ENCODE measurements at regions not wholly inside any gene's neighbourhood (a gene's known extent, or its start where the extent isn't known, plus 50 kb on each side); places are given as distances from the start of the nearest gene placed in this dataset.

DNA sequence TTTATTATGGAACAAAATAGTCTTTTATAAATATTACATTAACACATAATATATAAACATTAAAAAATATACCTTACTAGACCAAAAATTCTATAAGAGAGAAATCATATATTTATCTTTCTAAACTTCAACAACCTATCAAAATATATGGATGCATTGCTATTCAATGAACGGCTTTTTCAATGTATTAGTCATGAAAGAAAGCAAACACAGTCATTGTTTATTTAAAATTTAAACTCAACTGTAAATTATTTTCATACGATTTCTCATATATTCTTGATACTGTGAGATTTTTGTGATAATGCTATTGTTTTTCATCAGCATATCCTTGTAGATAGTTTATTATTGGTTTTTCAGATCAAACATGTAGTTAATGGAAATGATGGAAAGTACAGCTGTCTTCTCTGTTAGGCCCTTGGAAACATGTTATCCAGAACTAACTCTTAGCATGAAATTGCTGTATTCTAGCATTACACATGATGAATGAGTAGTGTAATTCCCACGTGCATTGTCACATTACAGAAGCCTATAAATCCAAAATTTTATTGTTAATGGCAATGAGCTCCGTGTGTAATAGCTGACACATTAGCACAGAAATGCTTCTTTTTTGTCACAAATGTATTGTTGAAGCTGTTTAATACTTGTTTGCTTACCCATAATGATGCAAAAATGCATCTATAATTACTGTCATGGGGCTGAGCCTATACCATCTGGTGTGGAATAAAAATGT is 1639.9 kb downstream of the SLITRK5 start:
- H3K9me3 ChIP-seq: no peaks in the 10 kb centered on the region
- no peaks in the 10 kb centered on the region for H3K36me3 ChIP-seq
- TF ChIP-seq EP300 (IDR thresholded peaks at IDR 0.05): no peak
- TF ChIP-seq, protein P1, sequence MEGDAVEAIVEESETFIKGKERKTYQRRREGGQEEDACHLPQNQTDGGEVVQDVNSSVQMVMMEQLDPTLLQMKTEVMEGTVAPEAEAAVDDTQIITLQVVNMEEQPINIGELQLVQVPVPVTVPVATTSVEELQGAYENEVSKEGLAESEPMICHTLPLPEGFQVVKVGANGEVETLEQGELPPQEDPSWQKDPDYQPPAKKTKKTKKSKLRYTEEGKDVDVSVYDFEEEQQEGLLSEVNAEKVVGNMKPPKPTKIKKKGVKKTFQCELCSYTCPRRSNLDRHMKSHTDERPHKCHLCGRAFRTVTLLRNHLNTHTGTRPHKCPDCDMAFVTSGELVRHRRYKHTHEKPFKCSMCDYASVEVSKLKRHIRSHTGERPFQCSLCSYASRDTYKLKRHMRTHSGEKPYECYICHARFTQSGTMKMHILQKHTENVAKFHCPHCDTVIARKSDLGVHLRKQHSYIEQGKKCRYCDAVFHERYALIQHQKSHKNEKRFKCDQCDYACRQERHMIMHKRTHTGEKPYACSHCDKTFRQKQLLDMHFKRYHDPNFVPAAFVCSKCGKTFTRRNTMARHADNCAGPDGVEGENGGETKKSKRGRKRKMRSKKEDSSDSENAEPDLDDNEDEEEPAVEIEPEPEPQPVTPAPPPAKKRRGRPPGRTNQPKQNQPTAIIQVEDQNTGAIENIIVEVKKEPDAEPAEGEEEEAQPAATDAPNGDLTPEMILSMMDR (IDR thresholded peaks at IDR 0.05): no peak
- TF ChIP-seq POLR2AphosphoS5 (IDR thresholded peaks at IDR 0.05): no peak
- no peak for TF ChIP-seq POLR2A (IDR thresholded peaks at IDR 0.05)
- no peak overlapping the region for H3K4me3 ChIP-seq
- no peak overlapping the region for H3K27ac ChIP-seq
- no peak for ATAC-seq
- H3K4me1 ChIP-seq: no peaks in the 10 kb centered on the region
- H3K27me3 ChIP-seq: no peaks in the 10 kb centered on the region
- 56 to 73% methylated on average over 4 of the region's 4 CpGs for WGBS, 2 donors (ENCODE audit: low coverage in 1 of 2)

- no peaks in the 10 kb centered on the region for H3K4me1 ChIP-seq
- no peak overlapping the region for H3K27ac ChIP-seq
- 0 to 15% methylated on average over 1 of the region's 1 CpG for WGBS, 2 donors (ENCODE audit: low coverage in 1 of 2)
- no peaks in the 10 kb centered on the region for H3K9me3 ChIP-seq
- no peaks in the 10 kb centered on the region for H3K27me3 ChIP-seq
- H3K36me3 ChIP-seq: no peaks in the 10 kb centered on the region
- H3K4me3 ChIP-seq: no peak overlapping the region
- ATAC-seq: no peak
- TF ChIP-seq EP300 (IDR thresholded peaks at IDR 0.05) (no peak), POLR2A (IDR thresholded peaks at IDR 0.05) (no peak), POLR2AphosphoS5 (IDR thresholded peaks at IDR 0.05) (no peak)
- TF ChIP-seq, protein P1 (IDR thresholded peaks at IDR 0.05): no peak
Measured at GRCh38 chr13:89315287-89315686, 1644.1 kb downstream of the SLITRK5 start.

- TF ChIP-seq EP300 (IDR thresholded peaks at IDR 0.05) (no peak), POLR2A (IDR thresholded peaks at IDR 0.05) (no peak)
- TF ChIP-seq, protein P1 (IDR thresholded peaks at IDR 0.05): no peak
- WGBS, 2 donors (ENCODE audit: low coverage in 1 of 2): 30 to 65% methylated on average over 5 of the region's 5 CpGs
- no peaks in the 10 kb centered on the region for H3K4me1 ChIP-seq
- H3K4me3 ChIP-seq: no peak overlapping the region
- no peaks in the 10 kb centered on the region for H3K27me3 ChIP-seq
- no peaks in the 10 kb centered on the region for H3K36me3 ChIP-seq
- no peak for ATAC-seq
- H3K27ac ChIP-seq: no peak overlapping the region
- H3K9me3 ChIP-seq: no peaks in the 10 kb centered on the region
Measured at GRCh38 chr13:89322466-89322865, 1651.3 kb downstream of the SLITRK5 start.

GRCh38 chr13:89324582-89324981 is 1653.4 kb downstream of the SLITRK5 start:
- ATAC-seq: no peak
- Histone ChIP-seq H3K27me3 (no peaks in the 10 kb centered on the region), H3K4me1 (no peaks in the 10 kb centered on the region), H3K27ac (no peak overlapping the region), H3K9me3 (no peaks in the 10 kb centered on the region), H3K4me3 (no peak overlapping the region), H3K36me3 (no peaks in the 10 kb centered on the region)
- TF ChIP-seq POLR2A (IDR thresholded peaks at IDR 0.05) (no peak), EP300 (IDR thresholded peaks at IDR 0.05) (no peak)

DNA sequence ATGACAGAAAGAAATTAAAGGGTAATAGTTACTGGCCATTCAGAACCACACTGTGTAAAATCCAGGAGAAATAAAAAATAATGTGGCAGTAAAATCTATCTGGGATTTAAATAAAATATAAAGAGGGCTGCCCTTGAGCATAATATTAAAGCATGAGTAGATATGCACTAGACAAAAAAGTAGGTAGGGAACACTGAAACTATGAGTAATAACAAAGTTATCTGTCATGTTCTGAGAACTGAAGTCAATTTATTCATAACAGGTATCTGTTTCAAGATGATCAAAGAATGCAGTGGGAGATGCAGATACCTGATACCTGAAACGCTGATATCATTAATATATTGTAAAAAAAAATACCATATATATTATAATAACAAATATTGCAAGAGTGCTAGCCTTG is 1672.0 kb downstream of the SLITRK5 start:
- no peaks in the 10 kb centered on the region for H3K4me1 ChIP-seq
- no peak overlapping the region for H3K27ac ChIP-seq
- H3K27me3 ChIP-seq: no peaks in the 10 kb centered on the region
- H3K36me3 ChIP-seq: no peaks in the 10 kb centered on the region
- no peak overlapping the region for H3K4me3 ChIP-seq
- H3K9me3 ChIP-seq: no peaks in the 10 kb centered on the region
- WGBS, 2 donors (ENCODE audit: low coverage in 1 of 2): 61 to 76% methylated on average over 1 of the region's 1 CpG
- TF ChIP-seq EP300 (IDR thresholded peaks at IDR 0.05): no peak
- TF ChIP-seq POLR2A (IDR thresholded peaks at IDR 0.05): no peak
- no peak for TF ChIP-seq POLR2AphosphoS5 (IDR thresholded peaks at IDR 0.05)
- ATAC-seq: no peak

- no peaks in the 10 kb centered on the region for H3K27me3 ChIP-seq
- no peak for ATAC-seq
- H3K27ac ChIP-seq: no peak overlapping the region
- no peaks in the 10 kb centered on the region for H3K9me3 ChIP-seq
- WGBS, 2 donors (ENCODE audit: low coverage in 1 of 2): 96 to 100% methylated on average over 2 of the region's 2 CpGs
- no peaks in the 10 kb centered on the region for H3K36me3 ChIP-seq
- H3K4me3 ChIP-seq: no peak overlapping the region
- no peak for TF ChIP-seq POLR2AphosphoS5 (IDR thresholded peaks at IDR 0.05)
- TF ChIP-seq POLR2A (IDR thresholded peaks at IDR 0.05): no peak
- no peak for TF ChIP-seq EP300 (IDR thresholded peaks at IDR 0.05)
- TF ChIP-seq, protein P1 (IDR thresholded peaks at IDR 0.05): no peak
- no peaks in the 10 kb centered on the region for H3K4me1 ChIP-seq
Measured at GRCh38 chr13:89352384-89352783, 1681.2 kb downstream of the SLITRK5 start.

Measured in gastroesophageal sphincter (tissue), 4 donors.